Stomach (tissue), 4 donors: ENCODE measurements at regions not wholly inside any gene's neighbourhood (a gene's known extent, or its start where the extent isn't known, plus 50 kb on each side); places are given as distances from the start of the nearest gene placed in this dataset.

Source experiments
- EP300 ChIP-seq: sonication (generic); formaldehyde crosslinking; IDR thresholded peaks from one replicate; pipeline ENCODE4 v1.6.1; 2017; ENCODE audit warnings: antibody characterized with exemption
- POLR2A ChIP-seq, 4 donors: fragments of 450-650 bp; IDR thresholded peaks; one replicate each; pipeline ENCODE4 v1.6.1; 2016; ENCODE audit warnings: antibody characterized with exemption in 4 of 4, control low read depth in 2 of 4, mild to moderate bottlenecking in 1 of 4, moderate library complexity in 1 of 4
- POLR2AphosphoS5 ChIP-seq, 3 donors: sonication (generic); formaldehyde crosslinking; IDR thresholded peaks; one replicate each; pipeline ENCODE4 v1.6.1; 2016; ENCODE audit warnings: antibody characterized with exemption in 3 of 3
- TF ChIP-seq, protein P1 (sequence below), 7 experiments: fragments of 450-650 bp in 4 of 7; fragments of 200-600 bp in 3 of 7; sonication (generic) in 3 of 7; IDR thresholded peaks; one replicate each; pipeline ENCODE4 v1.5.1; 2016 to 2019; ENCODE audit warnings: antibody characterized with exemption in 7 of 7, control low read depth in 2 of 7, mild to moderate bottlenecking in 1 of 7

DNA sequence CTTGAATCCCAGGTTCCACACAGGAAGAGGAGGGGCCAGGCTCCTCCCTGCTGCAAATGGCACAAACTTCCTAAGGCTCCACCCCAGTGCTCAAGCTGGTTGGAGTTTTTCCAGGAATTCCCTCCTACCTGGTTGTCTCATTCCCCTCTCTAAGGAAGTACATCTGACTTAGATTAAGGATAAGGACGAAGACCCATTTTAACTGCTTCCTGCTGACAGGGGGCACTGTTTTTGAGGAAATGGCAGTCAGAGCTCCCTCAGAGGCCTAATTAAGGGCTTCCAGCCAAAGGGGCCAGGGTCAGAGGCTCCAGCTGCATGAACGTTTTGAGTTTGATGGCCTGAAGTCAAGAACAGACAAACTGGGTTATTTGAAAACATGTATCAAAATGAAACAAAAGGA is 1084.7 kb downstream of the SLC6A15 start:
- TF ChIP-seq POLR2AphosphoS5 (IDR thresholded peaks at IDR 0.05) (no peak), POLR2A (IDR thresholded peaks at IDR 0.05) (no peak), EP300 (no peak)
- TF ChIP-seq, protein P1, sequence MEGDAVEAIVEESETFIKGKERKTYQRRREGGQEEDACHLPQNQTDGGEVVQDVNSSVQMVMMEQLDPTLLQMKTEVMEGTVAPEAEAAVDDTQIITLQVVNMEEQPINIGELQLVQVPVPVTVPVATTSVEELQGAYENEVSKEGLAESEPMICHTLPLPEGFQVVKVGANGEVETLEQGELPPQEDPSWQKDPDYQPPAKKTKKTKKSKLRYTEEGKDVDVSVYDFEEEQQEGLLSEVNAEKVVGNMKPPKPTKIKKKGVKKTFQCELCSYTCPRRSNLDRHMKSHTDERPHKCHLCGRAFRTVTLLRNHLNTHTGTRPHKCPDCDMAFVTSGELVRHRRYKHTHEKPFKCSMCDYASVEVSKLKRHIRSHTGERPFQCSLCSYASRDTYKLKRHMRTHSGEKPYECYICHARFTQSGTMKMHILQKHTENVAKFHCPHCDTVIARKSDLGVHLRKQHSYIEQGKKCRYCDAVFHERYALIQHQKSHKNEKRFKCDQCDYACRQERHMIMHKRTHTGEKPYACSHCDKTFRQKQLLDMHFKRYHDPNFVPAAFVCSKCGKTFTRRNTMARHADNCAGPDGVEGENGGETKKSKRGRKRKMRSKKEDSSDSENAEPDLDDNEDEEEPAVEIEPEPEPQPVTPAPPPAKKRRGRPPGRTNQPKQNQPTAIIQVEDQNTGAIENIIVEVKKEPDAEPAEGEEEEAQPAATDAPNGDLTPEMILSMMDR (IDR thresholded peaks at IDR 0.05): no peak
